ENCODE measurements at regions not wholly inside any gene's neighbourhood (a gene's known extent, or its start where the extent isn't known, plus 50 kb on each side); places are given as distances from the start of the nearest gene placed in this dataset.
"Not testable (repeated sequence)": the region's sequence is repeated elsewhere in the genome, so short reads cannot be mapped to it uniquely, and the experiment has no call there.

- no peak for DNase-seq (ENCODE audit: low read depth, low spot score)
- H3K4me3 Mint-ChIP-seq: no peak overlapping the region
Observed at GRCh38 chrX:142299406-142299805, 94.3 kb upstream of the MAGEC2 start.

DNA sequence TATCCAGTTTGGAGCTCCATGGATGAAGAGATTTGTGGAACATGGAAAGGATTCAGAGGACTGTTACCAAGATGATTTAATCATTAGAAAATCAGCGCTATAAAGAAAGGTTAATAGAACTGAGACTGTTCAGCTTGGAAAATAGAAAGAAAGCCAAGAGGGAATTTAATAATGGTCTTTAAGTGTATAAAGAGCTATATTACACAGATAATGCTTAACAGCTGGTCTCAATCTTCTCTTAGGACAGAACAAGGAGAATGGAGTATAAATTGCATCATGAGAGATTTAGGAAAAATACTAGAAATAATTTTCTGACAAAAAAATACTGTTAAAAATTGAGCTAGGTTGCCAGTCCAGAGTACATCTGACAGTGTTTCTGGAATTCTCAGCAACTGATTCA is 91.3 kb upstream of the MAGEC2 start:
- no peak overlapping the region for H3K27ac Mint-ChIP-seq (ENCODE audit: unreplicated experiment)
- peaks cover 18% of the 10 kb centered on the region for H3K9me3 Mint-ChIP-seq
- H3K4me3 Mint-ChIP-seq: no peak overlapping the region
- no peak for DNase-seq (ENCODE audit: low read depth, low spot score)
- H3K27me3 Mint-ChIP-seq (ENCODE audit: low read depth): no peaks in the 10 kb centered on the region
- H3K4me1 Mint-ChIP-seq: no peaks in the 10 kb centered on the region
- no peak for TF ChIP-seq CTCF (conservative IDR thresholded peaks at IDR 0.05)
- peaks cover 5% of the 10 kb centered on the region for H3K36me3 Mint-ChIP-seq (ENCODE audit: low read depth)

More at GRCh38 chrX:142299406-142299805, 94.3 kb upstream of the MAGEC2 start:
- Mint-ChIP-seq H3K9me3 (peaks cover 14% of the 10 kb centered on the region), H3K4me1 (no peaks in the 10 kb centered on the region), H3K36me3 (ENCODE audit: low read depth) (peaks cover 5% of the 10 kb centered on the region), H3K27me3 (ENCODE audit: low read depth) (no peaks in the 10 kb centered on the region), H3K27ac (ENCODE audit: unreplicated experiment) (no peak overlapping the region)
- TF ChIP-seq CTCF (conservative IDR thresholded peaks at IDR 0.05): no peak

GRCh38 chrX:142295190-142295589 is 90.1 kb upstream of the MAGEC2 start:
- Mint-ChIP-seq H3K27ac (ENCODE audit: unreplicated experiment) (no peak overlapping the region), H3K4me1 (no peaks in the 10 kb centered on the region), H3K4me3 (no peak overlapping the region), H3K27me3 (ENCODE audit: low read depth) (no peaks in the 10 kb centered on the region), H3K9me3 (peaks cover 15% of the 10 kb centered on the region), H3K36me3 (ENCODE audit: low read depth) (peaks cover 2% of the 10 kb centered on the region)
- DNase-seq (ENCODE audit: low read depth, low spot score): no peak
- no peak for TF ChIP-seq CTCF (conservative IDR thresholded peaks at IDR 0.05)

- H3K27ac Mint-ChIP-seq (ENCODE audit: unreplicated experiment); H3K4me3 Mint-ChIP-seq; H3K36me3 Mint-ChIP-seq (ENCODE audit: low read depth); H3K4me1 Mint-ChIP-seq; H3K27me3 Mint-ChIP-seq (ENCODE audit: low read depth); DNase-seq (ENCODE audit: low read depth, low spot score): not testable (repeated sequence)
- peaks cover 18% of the 10 kb centered on the region for H3K9me3 Mint-ChIP-seq
Observed at GRCh38 chrX:142270166-142270565, 65.1 kb upstream of the MAGEC2 start.

DNA sequence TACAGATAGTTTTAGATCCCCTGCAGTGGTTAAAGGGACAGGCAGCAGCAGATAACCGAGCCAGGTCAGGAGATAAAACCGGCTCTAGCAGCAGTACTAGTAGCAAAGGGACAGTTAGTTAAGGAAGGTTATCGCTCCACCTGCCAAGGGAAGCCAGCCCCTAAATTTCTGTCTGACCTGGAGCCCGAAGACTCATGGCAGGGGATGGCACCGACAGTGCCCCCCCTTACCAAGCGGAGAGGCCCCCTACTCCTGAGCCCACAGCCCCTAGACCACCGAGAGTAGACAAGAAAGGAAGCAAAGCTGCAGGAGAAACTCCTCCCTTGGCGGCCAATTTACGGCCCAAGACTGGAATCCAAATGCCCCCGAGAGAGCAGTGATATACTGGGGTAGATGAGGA is 61.3 kb upstream of the MAGEC2 start:
- Mint-ChIP-seq H3K27ac (ENCODE audit: unreplicated experiment) (no peak overlapping the region), H3K4me3 (no peak overlapping the region), H3K36me3 (ENCODE audit: low read depth) (no peaks in the 10 kb centered on the region), H3K4me1 (no peaks in the 10 kb centered on the region), H3K9me3 (peaks cover 11% of the 10 kb centered on the region), H3K27me3 (ENCODE audit: low read depth) (no peaks in the 10 kb centered on the region)
- DNase-seq (ENCODE audit: low read depth, low spot score): no peak
- TF ChIP-seq CTCF (conservative IDR thresholded peaks at IDR 0.05): no peak

GRCh38 chrX:142265549-142265948 is 60.5 kb upstream of the MAGEC2 start:
- H3K27ac Mint-ChIP-seq (ENCODE audit: unreplicated experiment); DNase-seq (ENCODE audit: low read depth, low spot score); H3K4me1 Mint-ChIP-seq; H3K4me3 Mint-ChIP-seq; H3K36me3 Mint-ChIP-seq (ENCODE audit: low read depth); H3K27me3 Mint-ChIP-seq (ENCODE audit: low read depth): not testable (repeated sequence)
- peaks cover 12% of the 10 kb centered on the region for H3K9me3 Mint-ChIP-seq

DNA sequence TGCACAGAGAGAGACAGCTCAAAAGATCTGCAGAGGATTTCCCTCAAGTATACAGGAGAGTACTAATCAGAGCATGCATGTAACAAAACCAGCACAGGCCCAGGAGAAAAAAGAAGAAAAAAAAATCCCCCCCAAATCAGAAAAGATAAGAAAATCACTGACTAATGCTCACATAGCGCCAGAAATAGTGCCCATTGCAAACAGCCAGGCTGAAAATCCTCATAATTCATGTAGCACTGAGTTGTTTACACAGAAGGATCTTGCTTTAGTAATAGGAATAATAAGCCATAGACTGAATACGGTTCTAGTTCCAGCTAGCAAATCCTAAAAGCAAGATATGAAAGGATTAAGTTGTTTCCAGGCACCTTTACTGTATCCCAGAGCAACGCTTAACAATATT is 51.8 kb upstream of the MAGEC2 start:
- no peaks in the 10 kb centered on the region for H3K36me3 Mint-ChIP-seq (ENCODE audit: low read depth)

More for the DNA sequence above, 51.8 kb upstream of the MAGEC2 start:
- Mint-ChIP-seq H3K27me3 (ENCODE audit: low read depth) (no peaks in the 10 kb centered on the region), H3K4me1 (no peaks in the 10 kb centered on the region), H3K27ac (ENCODE audit: unreplicated experiment) (no peak overlapping the region), H3K4me3 (no peak overlapping the region), H3K9me3 (peaks cover 7% of the 10 kb centered on the region)
- no peak for TF ChIP-seq CTCF (conservative IDR thresholded peaks at IDR 0.05)
- no peak for DNase-seq (ENCODE audit: low read depth, low spot score)
